GM12872 (cell line): ENCODE measurements at regions not wholly inside any gene's neighbourhood (a gene's known extent, or its start where the extent isn't known, plus 50 kb on each side); places are given as distances from the start of the nearest gene placed in this dataset.

ENCODE experiments used
- TF ChIP-seq, protein P1 (sequence below): IDR thresholded peaks from 3 replicates; pipeline ENCODE4 v1.5.1; 2011; ENCODE audit warnings: low read depth, mild to moderate bottlenecking, low read length, moderate library complexity; ENCODE audit not compliant: insufficient read depth

DNA sequence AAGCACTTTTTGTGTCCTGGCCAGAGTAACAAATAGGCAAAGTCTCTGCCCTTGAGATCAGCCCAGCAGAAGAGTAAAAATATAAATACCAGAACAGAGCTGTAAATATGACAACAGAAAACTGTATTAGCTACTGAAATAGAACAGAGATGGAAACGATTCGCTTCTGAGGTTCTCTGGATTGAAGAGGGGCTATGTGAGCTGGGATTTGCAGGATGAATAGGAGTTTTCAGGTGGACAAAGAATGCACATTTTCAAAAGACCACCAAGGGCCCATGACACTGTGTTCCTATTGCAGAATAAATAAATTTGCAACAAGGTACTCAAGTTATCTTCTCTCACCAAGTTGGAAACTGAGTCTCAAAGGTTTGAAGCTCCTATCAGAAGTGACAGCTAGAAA is 176.6 kb downstream of the BCL11B start:
- TF ChIP-seq, protein P1, sequence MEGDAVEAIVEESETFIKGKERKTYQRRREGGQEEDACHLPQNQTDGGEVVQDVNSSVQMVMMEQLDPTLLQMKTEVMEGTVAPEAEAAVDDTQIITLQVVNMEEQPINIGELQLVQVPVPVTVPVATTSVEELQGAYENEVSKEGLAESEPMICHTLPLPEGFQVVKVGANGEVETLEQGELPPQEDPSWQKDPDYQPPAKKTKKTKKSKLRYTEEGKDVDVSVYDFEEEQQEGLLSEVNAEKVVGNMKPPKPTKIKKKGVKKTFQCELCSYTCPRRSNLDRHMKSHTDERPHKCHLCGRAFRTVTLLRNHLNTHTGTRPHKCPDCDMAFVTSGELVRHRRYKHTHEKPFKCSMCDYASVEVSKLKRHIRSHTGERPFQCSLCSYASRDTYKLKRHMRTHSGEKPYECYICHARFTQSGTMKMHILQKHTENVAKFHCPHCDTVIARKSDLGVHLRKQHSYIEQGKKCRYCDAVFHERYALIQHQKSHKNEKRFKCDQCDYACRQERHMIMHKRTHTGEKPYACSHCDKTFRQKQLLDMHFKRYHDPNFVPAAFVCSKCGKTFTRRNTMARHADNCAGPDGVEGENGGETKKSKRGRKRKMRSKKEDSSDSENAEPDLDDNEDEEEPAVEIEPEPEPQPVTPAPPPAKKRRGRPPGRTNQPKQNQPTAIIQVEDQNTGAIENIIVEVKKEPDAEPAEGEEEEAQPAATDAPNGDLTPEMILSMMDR = no peak

DNA sequence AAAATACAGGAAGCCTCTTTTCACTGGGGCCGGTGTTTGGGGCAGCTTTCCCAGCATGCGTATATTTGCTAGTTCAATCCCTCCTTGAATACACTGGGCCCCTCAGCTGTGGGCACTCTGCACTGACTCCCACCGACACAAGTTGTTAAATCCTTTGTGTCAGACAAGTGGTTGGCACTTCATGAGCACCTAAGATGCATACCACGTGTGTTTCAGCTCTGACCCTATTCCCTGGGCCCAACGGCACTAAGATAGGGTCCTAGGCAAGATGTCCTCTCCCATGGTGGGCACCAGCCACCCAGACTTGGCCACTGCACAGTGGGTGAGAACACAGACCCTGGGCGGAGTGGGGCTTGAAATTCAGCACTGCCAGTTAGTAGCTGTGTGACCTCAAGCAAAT is 173.8 kb downstream of the BCL11B start:
- TF ChIP-seq, protein P1 = no peak

DNA sequence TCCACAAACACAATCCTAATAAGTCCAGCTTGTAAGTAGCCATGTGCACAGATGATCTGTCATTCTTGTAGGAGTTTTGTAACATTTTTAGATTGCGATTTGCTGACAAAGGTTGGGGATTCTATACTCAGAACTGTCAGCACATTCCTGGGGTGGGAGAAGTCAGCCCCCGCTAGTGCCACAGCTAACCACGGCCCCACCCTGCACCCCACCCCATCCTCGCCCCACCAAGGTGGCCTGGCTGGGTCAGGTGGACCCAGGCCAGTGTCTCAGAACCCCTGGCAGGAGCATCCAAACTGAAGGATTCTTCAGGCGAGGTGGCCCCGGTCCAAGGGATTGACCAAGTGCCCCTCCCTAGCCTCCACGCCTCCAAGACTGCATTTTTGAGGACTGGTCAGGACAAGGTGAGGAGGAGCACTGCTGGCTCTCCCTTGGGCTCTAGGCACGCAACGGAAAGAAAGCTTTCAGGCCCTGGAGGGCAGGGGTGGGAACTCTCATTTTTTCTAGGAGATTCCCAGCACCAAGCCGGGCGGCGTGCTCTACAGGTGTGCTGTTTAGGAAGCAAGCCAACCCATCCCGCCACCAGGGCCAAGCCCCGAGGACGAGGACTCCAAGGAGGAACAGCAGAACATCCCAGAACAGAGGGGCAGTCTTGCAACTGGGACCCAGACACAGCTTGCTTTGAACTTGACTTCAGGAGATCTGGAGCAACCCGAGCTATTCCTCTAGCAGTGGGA is 172.8 kb downstream of the BCL11B start:
- TF ChIP-seq, protein P1 = no peak

DNA sequence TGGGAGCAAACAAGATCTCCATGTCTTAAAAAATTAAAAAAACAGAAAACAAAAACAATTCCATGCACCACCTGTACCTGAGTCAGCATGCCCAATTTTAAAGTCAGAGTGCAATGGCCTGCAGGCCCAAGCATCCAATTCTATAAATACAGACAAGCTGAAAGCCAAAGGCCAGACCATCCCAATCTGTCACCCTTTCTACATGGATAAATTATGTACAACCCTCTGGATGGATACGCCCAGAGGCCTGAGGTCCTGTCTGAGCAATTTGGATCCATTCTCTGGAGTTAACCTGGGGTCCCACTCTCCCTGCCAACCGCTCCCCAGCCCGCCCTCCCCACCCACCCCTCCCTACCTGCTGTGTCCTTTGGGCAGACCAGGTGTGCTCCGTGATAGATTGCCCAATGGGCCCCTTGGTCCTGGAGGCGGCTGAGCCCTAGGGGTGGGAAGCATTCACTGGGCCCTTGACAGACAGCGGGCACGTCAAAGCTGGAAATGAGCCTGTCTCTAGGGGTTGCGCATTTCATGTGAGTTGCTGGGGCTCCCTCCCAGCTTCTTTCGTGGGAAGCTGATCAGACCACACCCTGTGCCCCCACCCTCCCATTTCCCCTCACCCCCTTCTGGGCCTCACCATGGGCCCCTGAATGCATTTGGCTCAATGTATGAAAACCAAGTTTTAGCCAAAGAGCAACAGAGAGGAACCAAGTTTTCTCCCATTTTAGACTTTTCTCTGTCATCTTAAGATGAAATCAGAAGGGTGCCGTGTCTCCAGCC is 171.3 kb downstream of the BCL11B start:
- TF ChIP-seq, protein P1 = no peak

DNA sequence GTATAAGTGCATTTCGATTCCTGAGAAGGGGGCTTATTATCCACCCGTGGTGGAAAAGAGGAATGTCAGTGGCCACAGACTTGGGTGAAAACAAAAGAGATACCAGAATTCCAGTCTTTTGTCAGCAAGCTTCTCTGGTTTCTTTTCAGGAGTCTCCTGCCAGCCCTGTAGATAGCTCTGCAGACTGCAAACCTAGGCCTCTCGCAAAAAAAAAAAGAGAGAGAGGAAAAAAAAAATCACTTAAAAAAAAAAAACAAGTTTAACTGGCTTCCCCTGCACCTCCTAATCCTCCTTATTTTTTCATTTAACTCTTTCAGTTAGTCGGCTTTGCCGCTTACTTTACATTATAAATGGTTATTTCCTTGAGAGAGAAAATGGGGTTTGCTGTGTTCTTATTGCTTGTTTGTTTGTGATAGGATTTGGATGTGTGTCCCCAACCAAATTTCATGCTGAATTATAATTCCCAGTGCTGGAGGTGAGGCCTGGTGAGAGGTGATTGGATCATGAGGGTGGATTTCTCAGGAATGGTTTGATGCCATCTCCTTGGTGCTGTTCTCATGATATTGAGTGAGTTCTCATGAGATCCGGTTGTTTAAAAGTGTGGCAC is 170.0 kb downstream of the BCL11B start:
- TF ChIP-seq, protein P1 = no peak

DNA sequence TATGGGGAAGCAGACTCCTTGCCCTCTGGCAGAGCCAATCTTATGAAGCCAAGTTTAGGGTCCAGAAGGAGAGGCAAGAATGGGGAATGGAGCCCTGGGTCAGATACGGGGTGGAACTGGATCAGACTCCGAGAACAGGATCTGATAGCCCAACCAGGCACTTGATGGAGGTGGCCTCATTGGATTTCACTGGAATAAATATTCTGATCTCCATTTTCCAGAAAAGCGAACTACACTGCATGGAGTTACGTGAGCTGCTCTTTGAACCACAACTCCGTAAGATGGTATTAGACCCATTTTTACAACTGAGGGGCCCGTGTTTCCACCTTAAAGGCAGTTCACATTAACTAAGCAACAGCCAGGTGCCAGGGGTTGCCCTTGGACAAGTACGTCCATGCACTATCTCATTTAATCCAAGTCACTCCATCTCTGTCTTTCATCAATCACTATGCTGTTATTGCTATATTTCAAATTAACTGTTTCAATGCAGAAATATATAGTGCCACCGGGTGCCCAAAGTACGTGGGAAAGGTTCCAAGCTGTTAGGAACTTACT is 155.2 kb downstream of the BCL11B start:
- TF ChIP-seq, protein P1 = no peak

DNA sequence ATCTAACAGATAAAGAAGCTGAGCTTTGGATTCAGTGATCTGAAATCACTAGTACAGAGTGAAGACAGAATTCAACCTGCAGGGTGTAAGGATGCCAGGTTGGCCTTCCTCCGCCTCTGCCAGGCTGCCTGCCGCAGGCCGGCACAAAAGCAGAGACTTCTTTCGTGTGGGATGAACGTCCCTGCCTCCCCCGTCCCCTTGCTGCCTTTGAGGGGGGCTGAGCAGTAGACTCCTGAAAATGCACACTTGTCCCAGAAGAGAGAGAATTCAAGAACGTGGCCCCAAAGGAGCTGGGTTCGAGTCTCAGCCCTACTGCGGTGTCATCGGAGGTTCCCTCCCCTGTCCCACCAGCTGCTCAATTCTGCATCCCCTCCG is 154.3 kb downstream of the BCL11B start:
- TF ChIP-seq, protein P1 = no peak
